ENCODE measurements at regions not wholly inside any gene's neighbourhood (a gene's known extent, or its start where the extent isn't known, plus 50 kb on each side); places are given as distances from the start of the nearest gene placed in this dataset.

DNA sequence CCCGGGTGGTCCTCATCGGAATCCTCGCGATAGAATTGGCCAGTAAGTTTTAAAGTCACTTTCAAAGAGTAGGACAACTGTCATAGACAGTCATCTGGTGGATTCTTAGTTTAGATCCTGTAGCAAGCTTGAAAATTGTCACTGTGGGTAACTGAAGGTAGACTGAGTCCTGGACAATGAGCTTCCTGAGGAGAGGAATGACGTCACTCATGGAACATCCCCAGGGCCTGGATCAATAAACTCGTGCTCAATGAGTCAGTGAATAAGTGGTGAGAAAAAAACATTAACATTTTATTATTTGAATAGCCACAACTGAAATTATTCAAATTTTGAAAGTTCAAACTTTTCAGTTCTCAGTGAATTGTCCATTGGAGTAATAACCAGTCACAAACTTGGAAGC lies 101.4 kb upstream of the CXCR4 start:
- no peak for ATAC-seq
- TF ChIP-seq, protein P1, sequence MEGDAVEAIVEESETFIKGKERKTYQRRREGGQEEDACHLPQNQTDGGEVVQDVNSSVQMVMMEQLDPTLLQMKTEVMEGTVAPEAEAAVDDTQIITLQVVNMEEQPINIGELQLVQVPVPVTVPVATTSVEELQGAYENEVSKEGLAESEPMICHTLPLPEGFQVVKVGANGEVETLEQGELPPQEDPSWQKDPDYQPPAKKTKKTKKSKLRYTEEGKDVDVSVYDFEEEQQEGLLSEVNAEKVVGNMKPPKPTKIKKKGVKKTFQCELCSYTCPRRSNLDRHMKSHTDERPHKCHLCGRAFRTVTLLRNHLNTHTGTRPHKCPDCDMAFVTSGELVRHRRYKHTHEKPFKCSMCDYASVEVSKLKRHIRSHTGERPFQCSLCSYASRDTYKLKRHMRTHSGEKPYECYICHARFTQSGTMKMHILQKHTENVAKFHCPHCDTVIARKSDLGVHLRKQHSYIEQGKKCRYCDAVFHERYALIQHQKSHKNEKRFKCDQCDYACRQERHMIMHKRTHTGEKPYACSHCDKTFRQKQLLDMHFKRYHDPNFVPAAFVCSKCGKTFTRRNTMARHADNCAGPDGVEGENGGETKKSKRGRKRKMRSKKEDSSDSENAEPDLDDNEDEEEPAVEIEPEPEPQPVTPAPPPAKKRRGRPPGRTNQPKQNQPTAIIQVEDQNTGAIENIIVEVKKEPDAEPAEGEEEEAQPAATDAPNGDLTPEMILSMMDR (IDR thresholded peaks at IDR 0.05) = no peak
- no peak overlapping the region for H3K27ac ChIP-seq (ENCODE audit: low read length)
- H3K36me3 ChIP-seq (ENCODE audit: control insufficient read depth, insufficient read depth, low read length) = no peaks in the 10 kb centered on the region
- no peaks in the 10 kb centered on the region for H3K9me3 Mint-ChIP-seq
- no peak for DNase-seq
- H3K9me3 ChIP-seq (ENCODE audit: control insufficient read depth, insufficient read depth, low read length) = no peaks in the 10 kb centered on the region
- H3K27me3 ChIP-seq (ENCODE audit: control insufficient read depth, insufficient read depth, low read length) = no peaks in the 10 kb centered on the region
- peaks cover 4 to 7% of the 10 kb centered on the region in 2 donors for H3K4me1 Mint-ChIP-seq
- intact Hi-C loops (cut with micrococcal nuclease) = no loop called here
- H3K27me3 Mint-ChIP-seq (ENCODE audit: low read depth in 2 of 2) = peaks cover 7 to 20% of the 10 kb centered on the region in 2 donors
- peak overlapping the region in 1 of 2 donors; percentile 24 for H3K27ac Mint-ChIP-seq
- H3K4me3 Mint-ChIP-seq = no peak overlapping the region
- peaks cover 6% of the 10 kb centered on the region for H3K4me1 ChIP-seq (ENCODE audit: control insufficient read depth, insufficient read depth, low read length)
- WGBS (ENCODE audit: insufficient coverage) = 88% methylated on average over 5 of the region's 6 CpGs
- no peaks in the 10 kb centered on the region for H3K36me3 Mint-ChIP-seq
- H3K4me3 ChIP-seq (ENCODE audit: low read length) = no peak overlapping the region

DNA sequence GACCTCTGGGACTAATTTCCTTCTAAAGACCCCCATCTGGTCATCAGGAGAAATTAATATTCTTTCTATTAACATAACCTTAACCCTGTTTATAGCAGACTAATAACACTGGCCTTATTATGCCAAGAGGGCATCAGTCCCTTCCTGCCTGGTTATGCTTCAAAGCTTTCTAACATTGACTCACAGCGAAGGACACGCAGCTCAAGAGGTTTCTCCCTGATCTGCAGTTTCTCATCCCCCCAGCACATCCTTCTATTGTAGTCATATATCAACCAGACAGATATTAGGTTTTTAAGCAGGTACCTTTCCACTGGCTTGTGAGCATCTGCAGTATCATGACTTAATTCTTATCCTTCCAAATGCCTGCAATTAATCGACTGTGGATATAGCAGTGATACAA lies 100.0 kb upstream of the CXCR4 start:
- TF ChIP-seq, protein P1 (IDR thresholded peaks at IDR 0.05) = no peak
- no peaks in the 10 kb centered on the region for H3K36me3 Mint-ChIP-seq

GRCh38 chr2:136215908-136216472 lies 98.0 kb upstream of the CXCR4 start:
- H3K27ac Mint-ChIP-seq = peak overlapping the region in 1 of 2 donors; percentile 4
- no peaks in the 10 kb centered on the region for H3K36me3 Mint-ChIP-seq
- ATAC-seq (peak in 1 of 3 donors; percentile 58), DNase-seq (no peak)
- 98% methylated on average over 3 of the region's 5 CpGs for WGBS (ENCODE audit: insufficient coverage)
- Histone ChIP-seq H3K36me3 (ENCODE audit: control insufficient read depth, insufficient read depth, low read length) (no peaks in the 10 kb centered on the region), H3K4me3 (ENCODE audit: low read length) (no peak overlapping the region), H3K27ac (ENCODE audit: low read length) (no peak overlapping the region), H3K27me3 (ENCODE audit: control insufficient read depth, insufficient read depth, low read length) (no peaks in the 10 kb centered on the region), H3K9me3 (ENCODE audit: control insufficient read depth, insufficient read depth, low read length) (no peaks in the 10 kb centered on the region), H3K4me1 (ENCODE audit: control insufficient read depth, insufficient read depth, low read length) (peaks cover 32% of the 10 kb centered on the region)
- H3K9me3 Mint-ChIP-seq = no peaks in the 10 kb centered on the region
- TF ChIP-seq, protein P1 (IDR thresholded peaks at IDR 0.05) = no peak
- peaks cover 10 to 20% of the 10 kb centered on the region in 2 donors for H3K27me3 Mint-ChIP-seq (ENCODE audit: low read depth in 2 of 2)
- peaks cover 31 to 35% of the 10 kb centered on the region in 2 donors for H3K4me1 Mint-ChIP-seq
- intact Hi-C loops (cut with micrococcal nuclease) = no loop called here
- H3K4me3 Mint-ChIP-seq = no peak overlapping the region

More for the DNA sequence above, 100.0 kb upstream of the CXCR4 start:
- H3K9me3 Mint-ChIP-seq = no peaks in the 10 kb centered on the region
- Histone ChIP-seq H3K9me3 (ENCODE audit: control insufficient read depth, insufficient read depth, low read length) (no peaks in the 10 kb centered on the region), H3K27me3 (ENCODE audit: control insufficient read depth, insufficient read depth, low read length) (no peaks in the 10 kb centered on the region), H3K4me3 (ENCODE audit: low read length) (no peak overlapping the region), H3K4me1 (ENCODE audit: control insufficient read depth, insufficient read depth, low read length) (peaks cover 16% of the 10 kb centered on the region), H3K36me3 (ENCODE audit: control insufficient read depth, insufficient read depth, low read length) (no peaks in the 10 kb centered on the region), H3K27ac (ENCODE audit: low read length) (no peak overlapping the region)
- H3K4me3 Mint-ChIP-seq = no peak overlapping the region
- ATAC-seq (no peak), DNase-seq (no peak)
- H3K27me3 Mint-ChIP-seq (ENCODE audit: low read depth in 2 of 2) = peaks cover 10 to 20% of the 10 kb centered on the region in 2 donors
- no peak overlapping the region for H3K27ac Mint-ChIP-seq
- intact Hi-C loops (cut with micrococcal nuclease) = no loop called here
- peaks cover 14 to 18% of the 10 kb centered on the region in 2 donors for H3K4me1 Mint-ChIP-seq
- WGBS (ENCODE audit: insufficient coverage) = 68% methylated on average over 3 of the region's 3 CpGs

DNA sequence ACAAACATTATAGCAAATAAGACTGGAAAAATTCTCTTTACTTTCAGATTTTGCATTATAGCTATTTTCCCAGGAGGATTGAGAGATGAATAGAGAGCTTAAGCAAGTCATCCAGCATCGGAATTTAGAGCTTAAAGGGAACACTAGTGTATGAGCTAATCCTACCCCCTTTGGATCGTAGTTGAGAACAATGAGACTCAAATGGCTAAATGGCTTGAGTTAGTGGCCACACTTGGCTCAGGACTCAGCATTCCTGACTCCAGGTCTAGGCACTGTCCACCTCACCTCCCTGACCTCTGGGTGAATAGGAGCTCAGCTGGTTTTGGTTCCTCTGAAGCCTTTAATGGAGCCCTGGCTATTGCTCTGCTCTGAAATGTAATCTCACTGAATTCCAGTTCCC lies 97.5 kb upstream of the CXCR4 start:
- Histone ChIP-seq H3K36me3 (ENCODE audit: control insufficient read depth, insufficient read depth, low read length) (no peaks in the 10 kb centered on the region), H3K4me3 (ENCODE audit: low read length) (no peak overlapping the region), H3K27ac (ENCODE audit: low read length) (no peak overlapping the region), H3K27me3 (ENCODE audit: control insufficient read depth, insufficient read depth, low read length) (no peaks in the 10 kb centered on the region), H3K4me1 (ENCODE audit: control insufficient read depth, insufficient read depth, low read length) (peaks cover 37% of the 10 kb centered on the region), H3K9me3 (ENCODE audit: control insufficient read depth, insufficient read depth, low read length) (no peaks in the 10 kb centered on the region)
- no peak for ATAC-seq
- whole genome bisulfite sequencing (ENCODE audit: insufficient coverage) = 96% methylated on average over 2 of the region's 2 CpGs
- Mint-ChIP-seq H3K27ac (peak overlapping the region in 1 of 2 donors; percentile 4), H3K4me3 (no peak overlapping the region), H3K9me3 (no peaks in the 10 kb centered on the region), H3K36me3 (no peaks in the 10 kb centered on the region), H3K4me1 (peaks cover 31 to 38% of the 10 kb centered on the region in 2 donors), H3K27me3 (ENCODE audit: low read depth in 2 of 2) (peaks cover 10 to 20% of the 10 kb centered on the region in 2 donors)
- intact Hi-C loops (cut with micrococcal nuclease) = no loop called here
- no peak for DNase-seq
- TF ChIP-seq, protein P1 (IDR thresholded peaks at IDR 0.05) = no peak
